ENCODE measurements at regions not wholly inside any gene's neighbourhood (a gene's known extent, or its start where the extent isn't known, plus 50 kb on each side); places are given as distances from the start of the nearest gene placed in this dataset.

DNA sequence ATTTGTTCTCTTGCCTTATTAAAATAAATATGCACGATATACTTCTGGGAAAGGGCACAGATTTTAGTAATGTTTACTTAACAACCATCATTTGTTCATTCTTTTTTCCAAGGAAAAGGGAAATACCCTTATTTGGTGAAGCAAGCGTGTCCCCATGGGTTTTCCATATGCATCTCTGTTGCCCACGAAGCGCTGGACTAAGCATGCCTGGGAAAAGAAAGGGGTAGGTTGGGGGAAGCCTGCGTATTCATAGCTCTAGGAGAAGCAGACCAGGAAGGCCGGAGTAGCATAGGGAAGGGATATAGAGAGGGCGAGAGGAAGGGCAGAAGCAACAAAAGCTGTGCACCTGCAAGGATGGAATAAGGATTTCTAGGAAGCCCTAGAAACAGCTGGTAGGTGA lies 61.8 kb upstream of the ACO1 start:
- H3K36me3 ChIP-seq (ENCODE audit: insufficient read depth, low read depth, low read length) = no peaks in the 10 kb centered on the region
- no peaks in the 10 kb centered on the region for H3K4me1 ChIP-seq (ENCODE audit: insufficient read depth, low read length)
- H3K27ac ChIP-seq (ENCODE audit: low read length) = no peak overlapping the region
- H3K9ac ChIP-seq (ENCODE audit: low read depth, low read length) = no peak overlapping the region
- no peak overlapping the region for H3K4me3 ChIP-seq (ENCODE audit: low read length)
- no peaks in the 10 kb centered on the region for H3K9me3 ChIP-seq (ENCODE audit: insufficient read depth, low read depth, low read length)
- no peaks in the 10 kb centered on the region for H3K27me3 ChIP-seq (ENCODE audit: insufficient read depth, low read length)

DNA sequence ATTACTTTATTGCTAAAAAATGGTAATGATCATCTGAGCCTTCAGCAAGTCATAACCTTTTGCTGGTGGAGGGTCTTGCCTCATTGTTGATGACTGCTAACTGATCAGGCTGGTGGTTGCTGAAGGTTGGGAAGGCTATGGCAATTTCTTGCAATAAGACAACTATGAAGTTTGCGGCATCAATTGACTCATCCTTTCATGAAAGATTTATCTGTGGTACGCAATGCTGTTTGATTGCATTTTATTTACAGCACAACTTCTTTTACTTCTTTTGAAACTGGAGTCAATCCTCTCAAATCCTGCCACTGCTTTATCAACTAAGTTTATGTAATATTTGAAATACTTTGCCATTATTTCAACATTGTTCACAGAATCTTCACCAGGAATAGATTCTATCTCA lies 58.3 kb upstream of the ACO1 start:
- Histone ChIP-seq H3K9me3 (ENCODE audit: insufficient read depth, low read depth, low read length) (no peaks in the 10 kb centered on the region; the same call in 1 of the 2 replicates), H3K36me3 (ENCODE audit: insufficient read depth, low read depth, low read length) (no peaks in the 10 kb centered on the region), H3K27ac (ENCODE audit: low read length) (no peak overlapping the region), H3K4me1 (ENCODE audit: insufficient read depth, low read length) (no peaks in the 10 kb centered on the region), H3K9ac (ENCODE audit: low read depth, low read length) (no peak overlapping the region), H3K27me3 (ENCODE audit: insufficient read depth, low read length) (no peaks in the 10 kb centered on the region), H3K4me3 (ENCODE audit: low read length) (no peak overlapping the region)

DNA sequence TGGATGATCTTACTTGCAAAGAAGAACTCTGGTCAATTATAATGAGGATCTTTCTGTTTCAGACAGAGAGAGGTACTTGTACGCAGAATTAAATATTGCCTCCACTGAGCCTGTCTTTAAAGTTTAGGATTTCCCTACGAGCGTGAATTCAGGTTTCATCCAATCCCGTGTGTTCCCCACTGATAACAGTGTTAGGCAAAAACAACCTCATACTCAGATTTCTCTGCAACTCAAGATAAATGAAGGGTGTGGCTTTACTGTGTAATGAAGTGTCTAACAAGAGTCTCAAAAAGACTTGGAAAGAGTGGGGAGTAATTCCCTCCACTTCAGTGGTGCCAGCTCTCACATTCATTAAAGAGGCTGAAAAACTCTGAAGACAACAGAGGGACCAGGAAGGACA lies 53.2 kb upstream of the ACO1 start:
- no peaks in the 10 kb centered on the region; the same call in 1 of the 2 replicates for H3K9me3 ChIP-seq (ENCODE audit: insufficient read depth, low read depth, low read length)
- H3K9ac ChIP-seq (ENCODE audit: low read depth, low read length) = no peak overlapping the region
- H3K4me3 ChIP-seq (ENCODE audit: low read length) = no peak overlapping the region
- no peaks in the 10 kb centered on the region; the same call in 1 of the 2 replicates for H3K4me1 ChIP-seq (ENCODE audit: insufficient read depth, low read length)
- no peaks in the 10 kb centered on the region for H3K36me3 ChIP-seq (ENCODE audit: insufficient read depth, low read depth, low read length)
- no peaks in the 10 kb centered on the region for H3K27me3 ChIP-seq (ENCODE audit: insufficient read depth, low read length)
- H3K27ac ChIP-seq (ENCODE audit: low read length) = no peak overlapping the region

DNA sequence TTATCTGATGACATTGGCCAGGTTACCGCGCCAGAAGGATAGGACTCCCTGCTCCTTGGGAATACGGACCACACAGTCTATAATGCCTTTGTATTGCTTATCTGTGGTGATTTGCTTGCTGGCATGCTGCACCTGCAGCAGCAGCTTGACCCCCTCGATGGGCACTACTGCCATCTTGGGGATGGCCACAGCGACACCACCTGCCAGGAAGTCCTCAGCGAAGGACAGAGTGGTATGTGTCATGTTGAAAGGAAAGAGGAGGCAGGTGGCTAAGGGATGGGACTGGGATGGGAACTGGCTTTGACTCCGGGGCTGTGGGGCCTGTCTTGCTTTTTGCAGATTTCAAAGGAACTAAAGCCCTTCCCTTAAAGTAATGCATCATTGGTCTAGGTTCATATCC lies 50.3 kb upstream of the ACO1 start:
- H3K27ac ChIP-seq (ENCODE audit: low read length) = no peak overlapping the region
- H3K27me3 ChIP-seq (ENCODE audit: insufficient read depth, low read length) = no peaks in the 10 kb centered on the region
- H3K4me1 ChIP-seq (ENCODE audit: insufficient read depth, low read length) = no peaks in the 10 kb centered on the region; the same call in 1 of the 2 replicates
- H3K36me3 ChIP-seq (ENCODE audit: insufficient read depth, low read depth, low read length) = no peaks in the 10 kb centered on the region
- H3K9me3 ChIP-seq (ENCODE audit: insufficient read depth, low read depth, low read length) = no peaks in the 10 kb centered on the region; the same call in 1 of the 2 replicates
- no peak overlapping the region for H3K9ac ChIP-seq (ENCODE audit: low read depth, low read length)
- no peak overlapping the region for H3K4me3 ChIP-seq (ENCODE audit: low read length)

Data from iPS-20b (cell line).